Brain microvascular endothelial cell (primary cell): ENCODE measurements at regions not wholly inside any gene's neighbourhood (a gene's known extent, or its start where the extent isn't known, plus 50 kb on each side); places are given as distances from the start of the nearest gene placed in this dataset.

ENCODE experiments used
- DNase-seq: peaks from one replicate; pipeline ENCODE4 v3.0.0-alpha.2; 2020
- H3K27ac ChIP-seq: fragments of 250-450 bp; sonication (Bioruptor Pico); 2 replicates; pipeline ENCODE4 v1.5.1; 2020; ENCODE audit warnings: mild to moderate bottlenecking, moderate library complexity
- H3K27me3 ChIP-seq: fragments of 250-450 bp; sonication (Bioruptor Pico); replicated peaks from 2 replicates; pipeline ENCODE4 v1.5.1; 2020; ENCODE audit warnings: mild to moderate bottlenecking
- H3K36me3 ChIP-seq: fragments of 250-450 bp; sonication (Bioruptor Pico); replicated peaks from 2 replicates; pipeline ENCODE4 v1.5.1; 2020; ENCODE audit warnings: mild to moderate bottlenecking
- H3K4me3 ChIP-seq: 2 replicates; pipeline ENCODE4 v1.5.1; 2011; ENCODE audit warnings: low read depth, mild to moderate bottlenecking, control low read depth, low read length, moderate library complexity
- in situ Hi-C: cut with HindIII; loops from 2 replicates; pipeline ENCODE4 v1.10.0; 2017; ENCODE audit warnings: low sequenced_read_pairs, low pct_ligation_motif_present
- TF ChIP-seq, protein P1 (sequence below): IDR thresholded peaks from 2 replicates; pipeline ENCODE4 v1.5.1; 2011; ENCODE audit warnings: low read depth, mild to moderate bottlenecking, moderate library complexity, low read length, control low read depth, inconsistent platforms; ENCODE audit errors: missing control alignments

DNA sequence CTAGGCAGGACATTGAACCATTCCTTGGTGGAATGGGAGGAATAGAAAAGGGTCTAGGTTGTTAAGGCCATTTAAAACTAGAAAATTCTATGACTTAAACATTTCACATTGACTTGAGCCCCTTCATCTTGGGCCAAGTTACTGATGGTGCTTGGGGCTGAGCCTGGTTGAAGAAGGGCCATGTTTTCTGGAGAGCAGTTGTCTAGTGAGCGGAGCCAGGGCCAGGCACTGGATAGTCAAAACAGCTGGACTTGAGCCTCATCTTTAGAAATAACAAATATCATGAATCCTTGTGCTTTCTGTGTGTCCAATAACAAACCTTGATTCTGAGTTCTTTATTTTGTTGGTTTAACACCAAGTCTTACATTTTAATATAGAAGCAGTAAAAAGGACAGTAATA lies 134.6 kb upstream of the TCF21 start:
- H3K27me3 ChIP-seq: no peaks in the 10 kb centered on the region
- in situ Hi-C loops: no loop called here
- H3K4me3 ChIP-seq: no peak overlapping the region
- no peak overlapping the region for H3K27ac ChIP-seq
- no peak for DNase-seq
- TF ChIP-seq, protein P1, sequence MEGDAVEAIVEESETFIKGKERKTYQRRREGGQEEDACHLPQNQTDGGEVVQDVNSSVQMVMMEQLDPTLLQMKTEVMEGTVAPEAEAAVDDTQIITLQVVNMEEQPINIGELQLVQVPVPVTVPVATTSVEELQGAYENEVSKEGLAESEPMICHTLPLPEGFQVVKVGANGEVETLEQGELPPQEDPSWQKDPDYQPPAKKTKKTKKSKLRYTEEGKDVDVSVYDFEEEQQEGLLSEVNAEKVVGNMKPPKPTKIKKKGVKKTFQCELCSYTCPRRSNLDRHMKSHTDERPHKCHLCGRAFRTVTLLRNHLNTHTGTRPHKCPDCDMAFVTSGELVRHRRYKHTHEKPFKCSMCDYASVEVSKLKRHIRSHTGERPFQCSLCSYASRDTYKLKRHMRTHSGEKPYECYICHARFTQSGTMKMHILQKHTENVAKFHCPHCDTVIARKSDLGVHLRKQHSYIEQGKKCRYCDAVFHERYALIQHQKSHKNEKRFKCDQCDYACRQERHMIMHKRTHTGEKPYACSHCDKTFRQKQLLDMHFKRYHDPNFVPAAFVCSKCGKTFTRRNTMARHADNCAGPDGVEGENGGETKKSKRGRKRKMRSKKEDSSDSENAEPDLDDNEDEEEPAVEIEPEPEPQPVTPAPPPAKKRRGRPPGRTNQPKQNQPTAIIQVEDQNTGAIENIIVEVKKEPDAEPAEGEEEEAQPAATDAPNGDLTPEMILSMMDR: no peak
- H3K36me3 ChIP-seq: no peaks in the 10 kb centered on the region

GRCh38 chr6:133756078-133756695 lies 132.7 kb upstream of the TCF21 start:
- Histone ChIP-seq H3K4me3 (no peak overlapping the region), H3K27ac (peak overlapping the region; percentile 11), H3K27me3 (no peaks in the 10 kb centered on the region), H3K36me3 (no peaks in the 10 kb centered on the region)
- in situ Hi-C loops: no loop called here
- TF ChIP-seq, protein P1: no peak
- peak; percentile 56 for DNase-seq

GRCh38 chr6:133757335-133757734 lies 131.6 kb upstream of the TCF21 start:
- in situ Hi-C loops: no loop called here
- DNase-seq: no peak
- TF ChIP-seq, protein P1: no peak

DNA sequence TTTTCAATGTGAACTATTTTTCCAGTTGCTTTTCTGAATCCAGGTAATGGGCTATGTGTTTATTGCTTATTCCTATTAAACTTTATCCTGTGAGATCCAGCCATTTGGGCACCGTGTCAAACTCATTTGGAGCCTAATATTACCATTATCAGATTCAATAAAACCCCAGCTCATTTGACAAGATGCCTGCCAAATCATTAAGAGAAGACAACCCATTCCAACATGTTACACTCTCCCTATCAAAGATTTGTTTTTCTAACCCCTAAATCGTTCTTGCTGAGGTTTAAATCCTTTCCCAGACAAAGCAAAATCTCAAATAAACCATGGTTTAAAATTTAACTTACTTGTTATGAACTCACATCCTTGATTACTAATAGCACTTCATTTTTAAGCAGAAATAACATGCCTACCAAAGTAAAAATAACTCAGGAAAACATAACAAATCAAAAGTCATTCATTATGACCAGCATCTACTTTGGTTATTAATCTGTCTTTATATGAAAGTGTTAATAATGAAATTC lies 130.0 kb upstream of the TCF21 start:
- Histone ChIP-seq H3K36me3 (no peaks in the 10 kb centered on the region), H3K27ac (no peak overlapping the region), H3K27me3 (no peaks in the 10 kb centered on the region), H3K4me3 (no peak overlapping the region)
- in situ Hi-C loops: no loop called here
- DNase-seq: no peak
- TF ChIP-seq, protein P1: no peak

More at GRCh38 chr6:133757335-133757734, 131.6 kb upstream of the TCF21 start:
- no peaks in the 10 kb centered on the region for H3K36me3 ChIP-seq
- H3K4me3 ChIP-seq: no peak overlapping the region
- H3K27me3 ChIP-seq: no peaks in the 10 kb centered on the region
- no peak overlapping the region for H3K27ac ChIP-seq

GRCh38 chr6:133759524-133759923 lies 129.4 kb upstream of the TCF21 start:
- in situ Hi-C loops: no loop called here
- Histone ChIP-seq H3K27me3 (no peaks in the 10 kb centered on the region), H3K4me3 (no peak overlapping the region), H3K36me3 (no peaks in the 10 kb centered on the region), H3K27ac (no peak overlapping the region)
- TF ChIP-seq, protein P1: no peak
- no peak for DNase-seq

- DNase-seq: no peak
- TF ChIP-seq, protein P1: no peak
- no peak overlapping the region for H3K4me3 ChIP-seq
These were observed 127.2 kb upstream of the TCF21 start for GRCh38 chr6:133761706-133762105.

More at GRCh38 chr6:133761706-133762105, 127.2 kb upstream of the TCF21 start:
- Histone ChIP-seq H3K27me3 (no peaks in the 10 kb centered on the region), H3K36me3 (no peaks in the 10 kb centered on the region), H3K27ac (peak overlapping the region; percentile 61)
- in situ Hi-C loops: no loop called here
